ENCODE measurements at regions not wholly inside any gene's neighbourhood (a gene's known extent, or its start where the extent isn't known, plus 50 kb on each side); places are given as distances from the start of the nearest gene placed in this dataset.

DNA sequence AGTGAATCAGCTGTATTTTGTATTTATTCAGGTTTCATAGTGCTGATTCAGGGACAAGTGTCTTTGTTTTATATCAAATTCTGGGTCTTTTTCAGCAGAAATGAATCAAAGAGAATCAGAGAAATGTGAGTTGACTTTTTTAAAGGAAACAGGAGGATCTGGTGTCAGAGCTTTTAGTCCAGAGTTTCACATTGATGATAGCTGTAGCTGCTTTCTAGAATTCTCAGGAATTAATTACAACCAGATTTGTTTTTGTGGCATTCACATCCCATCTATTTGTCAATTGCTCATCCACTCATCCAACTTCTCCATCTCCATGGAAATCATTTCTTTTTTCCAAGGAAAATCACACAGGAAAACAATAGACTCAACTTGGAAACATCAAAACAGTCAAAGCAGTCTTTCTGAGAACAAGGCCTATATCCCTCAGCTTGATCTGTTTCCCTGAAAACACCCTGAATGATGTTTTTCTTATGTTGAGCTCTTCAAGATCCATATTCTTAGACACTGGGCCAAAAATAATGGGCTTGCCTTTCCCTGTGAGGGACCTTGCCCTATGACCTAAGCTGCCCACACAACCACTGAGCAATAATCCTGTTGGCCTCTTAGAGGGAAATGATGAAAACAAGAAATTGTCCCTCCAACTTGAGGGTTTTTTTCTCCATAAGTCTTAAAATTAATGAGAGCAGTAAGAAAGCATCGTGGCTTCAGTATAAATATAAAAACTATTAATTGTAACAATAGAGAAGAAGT lies 249.5 kb upstream of the FN1 start:
- DNase-seq (ENCODE audit: low spot score): no peak

DNA sequence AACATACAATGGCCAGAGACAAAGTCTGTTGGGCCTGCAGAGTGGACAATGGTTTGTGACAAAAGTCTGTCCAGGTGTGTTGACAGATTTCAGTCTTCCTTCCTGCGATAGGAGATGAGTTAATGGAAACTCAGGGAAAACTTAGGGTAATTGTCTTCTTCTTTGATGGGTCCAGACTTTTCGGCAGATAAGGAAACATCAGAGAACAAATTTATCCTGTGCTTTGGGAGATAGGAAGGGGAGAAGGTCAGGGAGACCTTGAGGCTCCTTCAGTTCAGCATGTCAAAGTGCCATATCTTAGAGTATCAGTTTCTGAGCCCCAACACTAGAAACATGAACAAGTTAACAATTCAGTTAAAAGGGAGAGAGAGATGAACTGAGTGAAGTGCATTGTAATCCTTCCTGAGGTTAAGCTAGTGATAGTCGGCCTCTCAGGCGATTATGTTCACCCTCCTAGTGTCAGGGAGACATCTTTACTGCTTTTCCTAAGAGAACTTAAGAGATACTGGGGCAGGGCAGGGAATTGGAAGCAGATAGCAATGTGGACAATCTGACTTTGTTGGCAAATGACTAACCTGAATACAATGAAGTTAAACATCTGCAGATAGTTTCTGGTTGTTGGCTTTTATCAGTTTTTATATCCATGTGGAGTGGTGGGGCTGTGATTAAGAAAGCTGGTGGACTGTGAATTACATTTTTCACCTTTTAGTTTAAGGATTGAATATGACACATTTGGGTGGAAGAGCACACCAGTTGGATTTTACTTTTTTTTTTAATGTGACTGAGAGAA lies 248.8 kb upstream of the FN1 start:
- DNase-seq (ENCODE audit: low spot score): no peak

DNA sequence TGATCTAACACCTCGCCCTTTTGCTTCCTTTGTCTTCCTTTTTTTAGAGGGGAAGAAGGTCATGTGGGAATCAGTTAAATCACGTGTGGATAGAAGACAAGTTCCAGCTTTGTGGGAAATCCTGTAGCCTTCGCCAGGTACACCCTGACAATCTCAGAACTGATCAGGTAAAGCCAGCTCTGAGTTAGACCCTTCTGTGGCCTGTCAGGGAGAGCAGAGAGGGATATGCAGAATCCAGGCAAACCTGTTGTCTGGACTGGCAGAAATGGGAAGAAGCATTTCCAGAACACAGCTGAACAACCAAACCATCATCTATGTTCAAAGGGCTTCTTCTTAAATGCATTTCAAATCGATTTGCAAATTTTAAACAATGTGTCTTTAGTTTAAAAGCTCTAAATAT lies 247.4 kb upstream of the FN1 start:
- no peak for DNase-seq (ENCODE audit: low spot score)

DNA sequence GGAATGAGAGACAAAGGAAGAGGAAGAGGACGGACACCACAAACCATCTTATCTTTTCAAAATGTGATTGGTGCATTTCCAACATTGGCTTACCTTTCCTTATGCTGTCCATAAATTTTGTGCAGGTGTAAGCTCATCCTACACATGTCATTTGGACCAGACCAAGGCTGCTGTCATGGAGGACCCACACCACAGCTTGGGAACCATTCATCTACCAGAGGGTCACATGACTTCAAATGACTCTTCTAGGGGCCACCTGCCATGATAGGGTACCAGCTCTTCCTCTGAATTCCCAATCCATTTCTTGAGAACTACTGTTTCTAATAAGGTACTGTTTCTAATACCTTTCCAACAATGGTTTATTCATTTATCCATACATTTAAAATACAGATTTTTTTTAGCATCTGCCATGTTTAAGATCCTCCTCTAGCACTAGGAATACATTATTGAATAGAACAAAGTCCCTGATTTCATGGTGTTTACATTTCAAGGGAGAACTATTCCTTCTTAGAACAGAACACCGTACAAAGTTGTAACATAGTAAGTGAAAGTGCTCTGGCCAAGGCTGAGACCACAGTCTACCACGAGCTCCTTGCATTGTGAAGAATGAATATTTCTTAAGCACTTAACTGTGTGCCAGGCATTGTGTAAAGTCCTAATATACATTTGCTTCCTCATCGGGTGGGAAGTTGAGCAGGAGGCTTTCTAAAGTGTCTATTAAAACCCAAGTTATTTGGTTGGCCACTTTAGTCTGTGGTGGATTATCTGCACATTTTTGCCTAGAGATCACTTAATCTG lies 246.1 kb upstream of the FN1 start:
- no peak for DNase-seq (ENCODE audit: low spot score)

DNA sequence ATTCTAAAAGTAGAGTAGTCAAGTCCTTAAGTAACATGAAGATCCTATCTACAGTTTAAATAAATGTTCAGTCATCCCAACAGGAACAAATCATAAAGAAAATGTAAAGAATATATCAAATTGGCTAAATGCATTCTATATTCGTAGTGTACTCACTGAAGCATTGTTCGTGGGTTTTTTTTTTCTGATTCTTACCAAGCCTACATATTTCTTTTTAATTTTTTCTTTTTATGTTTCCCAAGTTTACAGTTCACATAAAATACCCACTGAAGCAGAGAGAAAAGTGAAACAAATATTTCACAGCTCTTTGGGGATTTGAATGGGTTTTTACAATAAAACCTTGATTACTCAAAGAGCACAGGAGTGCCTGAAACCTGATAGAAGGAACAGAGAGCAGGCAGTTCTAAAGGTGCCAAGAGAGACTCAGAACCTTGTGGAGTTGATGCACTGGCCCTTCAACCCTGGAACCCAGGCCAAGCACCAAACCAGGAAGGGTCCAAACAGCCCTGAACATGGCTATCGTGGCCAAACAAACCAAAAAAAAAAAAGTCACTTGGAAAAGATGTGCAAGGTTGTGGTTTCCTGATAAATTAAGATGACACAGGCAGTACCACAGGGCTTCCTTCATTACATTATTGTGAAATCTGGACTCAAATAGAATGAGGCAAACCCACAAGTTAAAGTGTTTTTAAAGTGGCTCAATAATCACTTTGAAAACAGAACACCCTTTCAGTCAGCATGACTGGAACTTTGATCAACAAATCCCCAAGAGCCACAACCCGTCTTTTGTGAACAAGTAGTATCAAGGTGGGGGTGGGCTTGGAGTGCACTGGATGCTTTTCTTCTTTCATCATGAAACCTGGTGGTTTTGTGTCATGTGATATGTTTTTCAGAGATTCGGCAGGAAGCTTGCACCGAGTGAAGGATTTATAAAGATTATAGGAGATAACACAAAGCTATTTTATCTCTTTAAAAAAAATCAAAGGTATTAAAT lies 245.0 kb upstream of the FN1 start:
- DNase-seq (ENCODE audit: low spot score): no peak

DNA sequence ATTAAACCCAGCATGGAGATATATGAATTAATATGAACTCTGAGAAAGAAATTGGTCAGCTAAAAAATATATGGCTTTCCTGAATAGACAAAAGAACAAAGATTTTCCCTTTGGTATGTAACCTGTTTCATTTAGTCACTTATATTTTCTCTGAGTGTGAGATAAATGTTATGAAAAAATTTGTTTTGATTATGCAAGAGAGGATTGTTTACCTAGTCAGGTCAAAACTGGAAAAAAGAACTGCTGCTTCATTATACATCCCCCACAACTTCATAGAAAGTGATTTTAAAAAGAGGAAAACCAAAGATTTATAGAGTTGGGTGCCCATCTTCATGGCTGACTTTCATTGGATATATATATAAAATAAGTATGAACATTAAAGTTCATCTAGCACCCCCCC lies 242.2 kb upstream of the FN1 start:
- DNase-seq (ENCODE audit: low spot score): no peak

- no peak for DNase-seq (ENCODE audit: low spot score)
These were observed 241.6 kb upstream of the FN1 start for GRCh38 chr2:215677481-215677880.

DNA sequence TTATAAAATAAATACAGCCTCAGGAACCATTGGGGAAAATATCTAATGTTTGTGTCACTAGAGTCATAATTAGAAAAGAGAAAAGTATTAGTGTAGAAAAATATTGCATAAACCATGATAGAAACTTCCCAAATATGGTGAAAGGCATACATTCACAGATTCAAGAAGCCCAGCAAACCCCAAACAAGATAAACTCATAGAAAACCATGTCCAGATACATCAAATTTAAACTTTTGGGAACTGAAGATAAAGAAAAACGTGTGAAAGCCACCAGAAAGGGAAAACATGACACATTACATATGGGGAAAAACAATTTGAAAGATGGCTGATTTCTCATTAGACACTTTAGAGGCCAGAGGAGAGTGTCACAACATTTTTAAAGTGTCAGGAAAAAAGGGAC lies 236.5 kb upstream of the FN1 start:
- no peak for DNase-seq (ENCODE audit: low spot score)

DNA sequence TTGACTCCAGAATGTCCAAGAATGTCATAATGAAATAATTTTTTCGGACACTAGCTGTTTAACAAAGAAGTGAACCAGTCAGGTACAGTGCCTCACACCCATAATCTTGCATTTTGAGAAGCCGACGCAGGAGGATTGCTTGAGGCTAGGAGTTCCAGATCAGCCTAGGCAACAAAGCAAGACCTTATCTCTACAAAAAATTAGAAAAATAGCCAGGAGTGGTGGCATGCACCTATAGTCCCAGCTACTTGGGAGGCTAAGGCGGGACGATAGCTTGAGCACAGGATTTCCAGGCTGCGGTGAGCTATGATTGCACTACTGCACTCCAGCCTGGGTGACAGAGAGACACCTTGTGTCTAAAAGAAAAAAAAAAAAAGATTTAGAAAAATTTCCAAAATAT lies 235.8 kb upstream of the FN1 start:
- no peak for DNase-seq (ENCODE audit: low spot score)

DNA sequence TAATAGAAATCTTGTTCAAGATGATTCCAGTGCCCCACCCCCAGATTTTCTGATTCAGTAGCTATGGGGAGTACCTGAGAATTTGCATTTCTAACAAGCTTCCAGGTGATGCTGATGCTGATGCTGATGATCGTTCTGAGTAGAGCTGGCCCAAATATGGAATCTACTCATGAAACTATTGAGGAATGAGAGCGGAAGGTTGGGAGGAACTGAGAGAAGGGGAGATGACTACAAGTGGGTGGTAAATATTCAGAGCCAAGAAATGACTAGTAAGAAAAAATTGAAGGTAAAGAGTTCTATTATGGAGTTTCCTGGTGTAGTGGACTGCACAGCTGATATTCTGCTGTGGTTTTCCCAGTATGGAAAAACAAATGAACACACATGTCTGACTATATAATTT lies 235.4 kb upstream of the FN1 start:
- DNase-seq (ENCODE audit: low spot score): no peak

DNA sequence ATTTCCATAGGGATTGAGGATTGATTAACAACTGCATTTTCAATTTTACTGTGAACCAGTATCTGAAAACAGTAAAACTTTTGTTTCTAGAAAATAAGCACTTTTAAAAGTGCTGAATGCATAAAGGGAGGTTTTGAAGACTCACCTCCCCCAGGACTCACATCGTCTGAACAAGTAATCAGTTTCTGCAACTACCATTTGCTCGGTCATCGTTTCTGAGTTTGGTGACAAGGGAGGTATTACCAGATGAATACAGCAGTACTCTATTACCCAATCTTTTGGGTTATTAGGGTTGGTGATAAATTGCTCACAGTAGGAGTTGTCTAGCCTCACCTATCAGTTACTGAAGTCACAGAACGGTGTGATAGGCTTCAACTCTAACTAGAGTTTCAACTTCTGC lies 234.5 kb upstream of the FN1 start:
- no peak for DNase-seq (ENCODE audit: low spot score)

DNA sequence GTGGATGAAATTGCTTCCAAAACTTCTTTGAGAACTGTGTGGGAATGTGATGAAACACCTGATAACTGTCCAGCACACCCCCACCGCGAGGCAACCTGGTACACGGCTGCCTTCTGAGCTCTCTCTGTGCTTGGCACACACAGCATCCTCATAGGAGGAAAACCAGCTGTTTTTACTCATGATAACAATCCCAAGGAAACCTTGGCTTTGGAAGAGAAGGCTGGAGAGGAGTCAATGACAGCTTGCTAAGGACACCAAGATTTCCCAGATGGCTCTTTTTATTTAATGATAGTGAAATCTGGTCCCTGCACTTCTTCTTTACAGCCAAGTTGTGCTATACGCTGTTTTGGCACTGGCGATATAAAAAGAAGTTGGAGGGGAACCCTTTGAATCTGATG lies 232.5 kb upstream of the FN1 start:
- no peak for DNase-seq (ENCODE audit: low spot score)

GRCh38 chr2:215667585-215668377 lies 231.9 kb upstream of the FN1 start:
- no peak for DNase-seq (ENCODE audit: low spot score)

GRCh38 chr2:215664847-215665525 lies 229.1 kb upstream of the FN1 start:
- no peak for DNase-seq (ENCODE audit: low spot score)

DNA sequence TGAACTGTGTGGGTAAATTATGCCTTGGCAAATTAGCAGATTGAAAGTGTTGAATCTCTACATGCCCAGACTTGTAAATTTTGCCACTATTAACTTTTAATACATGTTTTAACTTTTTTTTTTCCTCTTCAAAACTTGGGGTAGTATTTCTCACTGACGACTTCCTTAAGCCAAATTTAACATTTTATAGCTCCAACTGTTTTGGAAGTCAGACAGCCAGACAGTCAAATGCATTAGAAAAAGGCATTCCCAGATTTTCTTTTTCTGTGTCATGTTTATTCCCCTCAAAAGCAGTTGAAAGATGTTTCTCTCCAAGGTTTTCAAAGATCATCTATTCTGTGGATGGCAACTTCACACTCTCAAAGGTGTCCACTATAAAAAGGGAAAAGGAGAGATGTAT lies 226.8 kb upstream of the FN1 start:
- no peak for DNase-seq (ENCODE audit: low spot score)

GRCh38 chr2:215660687-215661086 lies 224.8 kb upstream of the FN1 start:
- DNase-seq (ENCODE audit: low spot score): no peak

GRCh38 chr2:215659650-215660049 lies 223.8 kb upstream of the FN1 start:
- no peak for DNase-seq (ENCODE audit: low spot score)

DNA sequence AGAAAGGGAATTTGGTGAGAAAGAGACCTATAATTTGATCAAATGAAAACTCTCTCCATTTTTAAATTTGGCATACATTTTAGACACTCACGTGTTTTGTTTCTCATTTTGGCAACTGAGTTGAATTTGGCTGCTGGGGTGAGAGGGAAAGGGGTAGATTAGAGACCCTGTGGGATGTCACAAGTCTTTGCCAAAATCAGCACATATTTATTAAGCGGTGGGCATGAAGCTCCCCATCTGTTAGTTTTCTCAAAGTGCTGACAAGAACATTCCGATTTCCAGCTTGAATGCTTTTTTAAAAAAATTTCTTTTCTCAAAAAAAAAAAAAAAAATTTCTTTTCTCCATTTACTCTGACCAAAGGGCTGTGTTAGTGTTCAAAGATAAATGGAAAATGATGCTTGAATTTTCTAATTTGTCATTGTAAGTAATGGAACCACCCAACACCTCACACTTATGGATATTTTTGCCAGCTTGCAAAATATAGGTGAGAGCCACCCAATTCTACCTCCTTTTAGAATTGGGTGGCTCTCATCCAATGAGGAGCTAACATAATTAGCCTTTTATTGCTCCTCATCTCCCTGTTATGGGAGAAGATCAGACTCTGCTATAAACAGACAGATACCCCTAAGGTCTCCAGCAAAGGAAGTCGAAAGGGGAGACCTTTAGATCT lies 222.9 kb upstream of the FN1 start:
- no peak for DNase-seq (ENCODE audit: low spot score)

- DNase-seq (ENCODE audit: low spot score): no peak
These were observed 222.0 kb upstream of the FN1 start for GRCh38 chr2:215657844-215658243.

Measured in iPS-NIHi11 (cell line).